Fibroblast of lung (primary cell): ENCODE measurements at regions not wholly inside any gene's neighbourhood (a gene's known extent, or its start where the extent isn't known, plus 50 kb on each side); places are given as distances from the start of the nearest gene placed in this dataset.

Experiments used
- CTCF ChIP-seq, 2 donors: IDR thresholded peaks in 1 of 2; conservative IDR thresholded peaks in 1 of 2; 1 replicate in 1 of 2; 2 replicates in 1 of 2; pipeline ENCODE4 v1.5.1; 2011 to 2012; ENCODE audit warnings: low read length in 2 of 2, control low read depth in 1 of 2, inconsistent platforms in 1 of 2, low read depth in 1 of 2, mild to moderate bottlenecking in 1 of 2
- EZH2 ChIP-seq: IDR thresholded peaks from 2 replicates; pipeline ENCODE4 v1.5.1; 2012; ENCODE audit warnings: low read length, control low read depth, mild to moderate bottlenecking; ENCODE audit errors: missing control alignments

GRCh38 chr3:81886081-81886480 lies 124.6 kb upstream of the GBE1 start:
- TF ChIP-seq CTCF (conservative IDR thresholded peaks at IDR 0.05 in 1 of 2, IDR thresholded peaks at IDR 0.05 in 1 of 2; ENCODE audit: low read depth in 1 of 2, low read length in 2 of 2) (no peak), EZH2 (no peak)
